Choroid plexus epithelial cell (primary cell): ENCODE measurements at regions not wholly inside any gene's neighbourhood (a gene's known extent, or its start where the extent isn't known, plus 50 kb on each side); places are given as distances from the start of the nearest gene placed in this dataset.

ENCODE experiments used
- DNase-seq: peaks from one replicate; pipeline ENCODE4 v3.0.0-alpha.2; 2010; ENCODE audit warnings: low read depth
- H3K4me3 ChIP-seq: 2 replicates; pipeline ENCODE4 v1.5.1; 2011; ENCODE audit warnings: low read depth, mild to moderate bottlenecking, control low read depth, low read length, moderate library complexity
- CTCF ChIP-seq: conservative IDR thresholded peaks from 2 replicates; pipeline ENCODE4 v1.5.1; 2011; ENCODE audit warnings: low read depth, mild to moderate bottlenecking, control low read depth, inconsistent platforms, low read length, moderate library complexity

- no peak overlapping the region for H3K4me3 ChIP-seq
- TF ChIP-seq CTCF: no peak
- DNase-seq: no peak
Observed at GRCh38 chr10:85045046-85045445, 716.7 kb downstream of the CCSER2 start.

GRCh38 chr10:85047170-85047834 is 718.9 kb downstream of the CCSER2 start:
- TF ChIP-seq CTCF: no peak
- no peak for DNase-seq
- no peak overlapping the region for H3K4me3 ChIP-seq

GRCh38 chr10:85047979-85048378 is 719.6 kb downstream of the CCSER2 start:
- no peak for TF ChIP-seq CTCF
- H3K4me3 ChIP-seq: no peak overlapping the region
- no peak for DNase-seq

GRCh38 chr10:85048644-85049043 is 720.3 kb downstream of the CCSER2 start:
- no peak for TF ChIP-seq CTCF
- DNase-seq: no peak
- H3K4me3 ChIP-seq: no peak overlapping the region

- H3K4me3 ChIP-seq: no peak overlapping the region
Observed at GRCh38 chr10:85060944-85061343, 732.6 kb downstream of the CCSER2 start.

GRCh38 chr10:85061401-85061800 is 733.0 kb downstream of the CCSER2 start:
- H3K4me3 ChIP-seq: no peak overlapping the region
- no peak for TF ChIP-seq CTCF
- no peak for DNase-seq

More at GRCh38 chr10:85060944-85061343, 732.6 kb downstream of the CCSER2 start:
- TF ChIP-seq CTCF: no peak
- no peak for DNase-seq

- no peak overlapping the region for H3K4me3 ChIP-seq
- TF ChIP-seq CTCF: no peak
- DNase-seq: no peak
Observed at GRCh38 chr10:85067955-85068354, 739.6 kb downstream of the CCSER2 start.
